PC-3 (cell line): ENCODE measurements at regions not wholly inside any gene's neighbourhood (a gene's known extent, or its start where the extent isn't known, plus 50 kb on each side); places are given as distances from the start of the nearest gene placed in this dataset.

Experiments
- ATAC-seq: fragments of 200-7000 bp; cut with Tn5 transposase; 2 replicates; pipeline ENCODE4 v1.9.1; 2020; ENCODE audit warnings: mild to moderate bottlenecking, moderate library complexity
- BruUV-seq: library from RNA; stranded (reverse); fragments of 400-500 nt; replicated peaks from 2 replicates; lab custom pipeline; 2021; lab: Mats Ljungman, UMichigan
- CTCF ChIA-PET: fragments of 300-600 bp; sonication (Branson Sonifier 250); formaldehyde crosslinking; loops from one replicate; lab custom pipeline; 2022; ENCODE audit warnings: antibody characterized with exemption; lab: Charles Lee
- POLR2A ChIA-PET: fragments of 300-600 bp; sonication (Branson Sonifier 250); formaldehyde crosslinking; loops from one replicate; lab custom pipeline; 2022; ENCODE audit warnings: antibody characterized with exemption; ENCODE audit not compliant: unreplicated experiment; lab: Charles Lee
- DNase-seq: peaks from one replicate; pipeline ENCODE4 v3.0.0-alpha.2; 2015
- H2AFZ ChIP-seq: fragments of 300-600 bp; sonication (generic); 2 replicates; pipeline ENCODE4 v1.6.0; 2016; ENCODE audit warnings: antibody characterized with exemption, low read length
- H3F3A ChIP-seq: fragments of 300-600 bp; sonication (generic); one replicate; pipeline ENCODE4 v1.6.0; 2017; ENCODE audit warnings: antibody characterized with exemption, low read length, control low read depth, mild to moderate bottlenecking; ENCODE audit not compliant: unreplicated experiment
- H3K27ac ChIP-seq: fragments of 300-600 bp; sonication (generic); 2 replicates; pipeline ENCODE4 v1.5.1; 2016; ENCODE audit warnings: mild to moderate bottlenecking, low read length
- H3K27me3 ChIP-seq: fragments of 300-600 bp; sonication (generic); 2 replicates; pipeline ENCODE4 v1.6.1; 2016; ENCODE audit warnings: low read length, mixed read lengths
- H3K36me3 ChIP-seq: fragments of 300-600 bp; sonication (generic); 2 replicates; pipeline ENCODE4 v1.6.1; 2016; ENCODE audit warnings: low read depth, mixed run types, low read length, mixed read lengths
- H3K4me1 ChIP-seq: fragments of 300-600 bp; sonication (generic); 2 replicates; pipeline ENCODE4 v1.5.1; 2016; ENCODE audit warnings: low read length; ENCODE audit not compliant: insufficient read depth
- H3K4me2 ChIP-seq: fragments of 300-600 bp; sonication (generic); 2 replicates; pipeline ENCODE4 v1.6.0; 2016; ENCODE audit warnings: low read length
- H3K4me3 ChIP-seq: fragments of 300-600 bp; sonication (generic); 2 replicates; pipeline ENCODE4 v1.5.1; 2016; ENCODE audit warnings: mild to moderate bottlenecking, low read length, mixed read lengths
- H3K79me2 ChIP-seq: fragments of 300-600 bp; sonication (generic); 2 replicates; pipeline ENCODE4 v1.6.1; 2017; ENCODE audit warnings: low read length, mixed read lengths
- H3K9ac ChIP-seq: fragments of 300-600 bp; sonication (generic); 2 replicates; pipeline ENCODE4 v1.6.0; 2016; ENCODE audit warnings: mild to moderate bottlenecking, low read length
- H3K9me2 ChIP-seq: fragments of 300-600 bp; sonication (generic); replicated peaks from 2 replicates; pipeline ENCODE4 v1.6.1; 2016; ENCODE audit warnings: mixed run types, low read length, mixed read lengths
- H3K9me3 ChIP-seq: fragments of 300-600 bp; sonication (generic); 2 replicates; pipeline ENCODE4 v1.6.1; 2016; ENCODE audit warnings: low read length, mixed read lengths
- H4K20me1 ChIP-seq: fragments of 300-600 bp; sonication (generic); 2 replicates; pipeline ENCODE4 v1.6.1; 2016; ENCODE audit warnings: low read length, mixed read lengths
- EZH2 ChIP-seq: fragments of 300-600 bp; sonication (generic); IDR thresholded peaks from one replicate; pipeline ENCODE4 v1.6.1; 2017; ENCODE audit warnings: antibody characterized with exemption, mild to moderate bottlenecking, low read length; ENCODE audit not compliant: unreplicated experiment
- EZH2phosphoT487 ChIP-seq: fragments of 300-600 bp; sonication (generic); IDR thresholded peaks from 2 replicates; pipeline ENCODE4 v1.6.1; 2018; ENCODE audit warnings: mild to moderate bottlenecking, antibody characterized with exemption, low read length, borderline replicate concordance
- intact Hi-C: fragments of 100-400 bp; cut with micrococcal nuclease; formaldehyde crosslinking; loops from 2 replicates; pipeline ENCODE4 v1.9.0; 2023
- TF ChIP-seq, protein P1 (sequence below): fragments of 300-600 bp; sonication (generic); conservative IDR thresholded peaks from 2 replicates; pipeline ENCODE4 v1.5.1; 2017; ENCODE audit warnings: antibody characterized with exemption, low read depth, mild to moderate bottlenecking, low read length

DNA sequence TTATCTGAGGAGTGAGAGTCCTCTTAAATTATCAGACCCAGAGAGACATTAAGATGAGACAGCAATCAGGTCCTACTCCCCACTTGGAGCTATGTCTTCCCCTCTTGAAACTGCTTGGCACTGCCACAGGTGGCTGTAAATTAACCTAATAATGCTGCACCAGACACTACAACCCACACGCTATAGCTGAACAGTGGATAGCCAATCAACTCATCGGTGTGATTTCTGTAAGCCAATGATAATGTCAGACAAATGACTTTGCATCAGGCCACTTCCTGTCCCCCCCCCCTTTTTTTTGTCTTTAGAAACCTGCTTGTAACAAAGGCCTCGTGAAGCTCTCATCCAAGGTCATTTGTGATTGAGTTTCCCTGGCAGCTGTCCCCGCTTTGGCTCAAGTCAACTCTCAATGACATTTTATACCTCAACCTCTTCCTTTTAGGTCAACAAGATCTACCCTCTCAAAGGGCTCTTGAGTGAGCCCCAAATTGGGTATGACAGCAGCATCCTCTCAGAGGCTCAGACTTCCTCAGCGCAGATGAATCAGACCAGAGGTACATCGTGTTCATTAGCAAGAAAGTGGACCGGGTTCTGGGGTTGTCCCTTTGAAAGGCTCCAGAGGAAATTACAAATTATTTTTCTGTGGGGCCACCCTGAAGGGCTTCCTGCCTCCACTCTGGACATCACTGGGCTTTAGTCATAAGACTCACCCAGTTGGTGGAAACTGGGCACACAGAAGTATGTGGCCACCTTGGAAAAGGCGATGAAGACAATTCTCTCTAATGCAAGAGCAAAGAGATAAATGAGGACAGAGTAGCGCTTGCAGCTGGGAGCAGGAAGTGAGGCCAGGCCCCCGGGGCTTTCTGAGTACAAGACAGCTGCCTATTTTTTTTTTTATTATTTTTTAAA, 73.6 kb downstream of the COPS8 start:
- CTCF ChIA-PET = no interaction called here
- no peak for TF ChIP-seq EZH2phosphoT487
- TF ChIP-seq EZH2 = no peak
- TF ChIP-seq, protein P1, sequence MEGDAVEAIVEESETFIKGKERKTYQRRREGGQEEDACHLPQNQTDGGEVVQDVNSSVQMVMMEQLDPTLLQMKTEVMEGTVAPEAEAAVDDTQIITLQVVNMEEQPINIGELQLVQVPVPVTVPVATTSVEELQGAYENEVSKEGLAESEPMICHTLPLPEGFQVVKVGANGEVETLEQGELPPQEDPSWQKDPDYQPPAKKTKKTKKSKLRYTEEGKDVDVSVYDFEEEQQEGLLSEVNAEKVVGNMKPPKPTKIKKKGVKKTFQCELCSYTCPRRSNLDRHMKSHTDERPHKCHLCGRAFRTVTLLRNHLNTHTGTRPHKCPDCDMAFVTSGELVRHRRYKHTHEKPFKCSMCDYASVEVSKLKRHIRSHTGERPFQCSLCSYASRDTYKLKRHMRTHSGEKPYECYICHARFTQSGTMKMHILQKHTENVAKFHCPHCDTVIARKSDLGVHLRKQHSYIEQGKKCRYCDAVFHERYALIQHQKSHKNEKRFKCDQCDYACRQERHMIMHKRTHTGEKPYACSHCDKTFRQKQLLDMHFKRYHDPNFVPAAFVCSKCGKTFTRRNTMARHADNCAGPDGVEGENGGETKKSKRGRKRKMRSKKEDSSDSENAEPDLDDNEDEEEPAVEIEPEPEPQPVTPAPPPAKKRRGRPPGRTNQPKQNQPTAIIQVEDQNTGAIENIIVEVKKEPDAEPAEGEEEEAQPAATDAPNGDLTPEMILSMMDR = no peak
- no peaks in the 10 kb centered on the region for H3K9me3 ChIP-seq
- DNase-seq (no peak), ATAC-seq (no peak)
- H3K27me3 ChIP-seq = no peaks in the 10 kb centered on the region
- H3F3A ChIP-seq = no peaks in the 10 kb centered on the region
- intact Hi-C loops = no loop called here
- H3K27ac ChIP-seq = no peak overlapping the region
- BruUV-seq = no TSS peak
- no peaks in the 10 kb centered on the region for H3K79me2 ChIP-seq
- no peaks in the 10 kb centered on the region for H3K36me3 ChIP-seq
- H3K4me1 ChIP-seq = no peaks in the 10 kb centered on the region
- no peak overlapping the region for H3K4me2 ChIP-seq
- no peak overlapping the region for H3K9ac ChIP-seq
- H2AFZ ChIP-seq = no peak overlapping the region
- no peaks in the 10 kb centered on the region for H3K9me2 ChIP-seq
- H3K4me3 ChIP-seq = no peak overlapping the region
- POLR2A ChIA-PET = no interaction called here
- no peaks in the 10 kb centered on the region for H4K20me1 ChIP-seq

DNA sequence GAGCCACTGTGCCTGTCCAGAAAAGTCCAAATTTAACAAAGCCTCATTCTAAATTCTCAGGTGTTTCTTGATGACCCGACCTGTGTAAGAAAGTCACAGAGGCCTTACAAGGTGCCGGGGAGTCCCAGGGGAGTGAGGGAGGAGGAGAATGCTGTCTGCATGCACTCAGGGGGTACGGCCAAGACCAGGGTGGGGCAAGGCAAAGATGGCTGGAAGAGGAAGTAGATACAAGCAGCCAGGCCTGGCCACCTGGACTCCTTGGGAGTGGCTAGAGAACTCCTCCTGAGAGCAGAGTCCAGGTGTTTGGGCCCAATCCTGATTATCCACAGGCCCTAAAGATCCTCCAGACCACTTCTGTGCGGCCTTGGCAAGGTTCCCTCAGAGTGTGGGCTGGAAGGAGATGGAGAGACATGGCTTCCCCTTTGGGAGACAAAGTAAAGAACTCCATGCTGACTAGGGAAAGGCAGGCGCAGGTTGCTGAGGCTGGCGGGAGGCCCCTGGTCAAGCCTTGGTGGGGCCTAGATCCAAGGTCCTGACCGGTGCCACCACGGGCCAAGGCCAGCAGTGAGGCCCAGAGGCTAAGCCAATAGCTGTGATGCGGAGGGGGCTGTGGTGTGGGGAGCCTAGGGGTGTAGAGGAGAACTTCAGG, 74.7 kb downstream of the COPS8 start:
- no peaks in the 10 kb centered on the region for H4K20me1 ChIP-seq
- no peak overlapping the region for H3K4me2 ChIP-seq
- no peak overlapping the region for H2AFZ ChIP-seq
- H3K36me3 ChIP-seq = no peaks in the 10 kb centered on the region
- BruUV-seq = no TSS peak
- no peak overlapping the region for H3K27ac ChIP-seq
- H3K9ac ChIP-seq = no peak overlapping the region
- no peak for DNase-seq
- intact Hi-C loops = no loop called here
- ChIA-PET POLR2A (no interaction called here), CTCF (interaction anchor here (0.6 kb wide), 1 partner anchor 315 kb away, joined by 3 read pairs; no protein-coding TSS in a partner anchor)
- no peaks in the 10 kb centered on the region for H3K79me2 ChIP-seq
- H3K9me3 ChIP-seq = no peaks in the 10 kb centered on the region
- H3K4me1 ChIP-seq = no peaks in the 10 kb centered on the region
- H3K27me3 ChIP-seq = no peaks in the 10 kb centered on the region
- ATAC-seq = no peak
- no peaks in the 10 kb centered on the region for H3F3A ChIP-seq
- TF ChIP-seq EZH2phosphoT487 (no peak), EZH2 (no peak)
- TF ChIP-seq, protein P1 = no peak
- no peaks in the 10 kb centered on the region for H3K9me2 ChIP-seq
- no peak overlapping the region for H3K4me3 ChIP-seq
